HG03066 (cell line): ENCODE measurements at regions not wholly inside any gene's neighbourhood (a gene's known extent, or its start where the extent isn't known, plus 50 kb on each side); places are given as distances from the start of the nearest gene placed in this dataset.
A peak's percentile ranks its signal among the peaks of the same experiment; 100 is the strongest.
"Not testable (repeated sequence)": the region's sequence is repeated elsewhere in the genome, so short reads cannot be mapped to it uniquely, and the experiment has no call there.

ENCODE experiments used
- ATAC-seq: cut with Tn5 transposase; IDR thresholded peaks from one replicate; pipeline ENCODE4 v1.9.1; 2021; ENCODE audit warnings: low read depth; ENCODE audit not compliant: unreplicated experiment

DNA sequence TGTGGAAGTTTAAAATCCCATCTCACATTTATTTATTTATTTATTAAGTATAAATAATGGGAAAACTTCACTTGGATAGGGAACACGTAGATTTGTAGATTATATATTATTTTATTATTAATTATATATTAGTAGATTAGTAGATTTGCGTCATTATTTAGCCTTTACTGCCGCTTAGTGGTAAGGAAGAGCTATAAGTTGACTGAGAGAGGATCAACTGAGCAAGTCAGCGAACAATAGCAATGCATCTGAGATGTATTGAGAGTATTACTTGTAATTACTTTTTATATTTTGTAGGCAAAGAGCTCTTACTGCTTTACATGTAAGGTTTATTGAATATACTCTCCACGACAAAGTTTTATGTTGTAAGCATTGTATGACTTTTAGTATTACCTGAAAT, 244.5 kb upstream of the ANKRD30A start:
- ATAC-seq: no peak

DNA sequence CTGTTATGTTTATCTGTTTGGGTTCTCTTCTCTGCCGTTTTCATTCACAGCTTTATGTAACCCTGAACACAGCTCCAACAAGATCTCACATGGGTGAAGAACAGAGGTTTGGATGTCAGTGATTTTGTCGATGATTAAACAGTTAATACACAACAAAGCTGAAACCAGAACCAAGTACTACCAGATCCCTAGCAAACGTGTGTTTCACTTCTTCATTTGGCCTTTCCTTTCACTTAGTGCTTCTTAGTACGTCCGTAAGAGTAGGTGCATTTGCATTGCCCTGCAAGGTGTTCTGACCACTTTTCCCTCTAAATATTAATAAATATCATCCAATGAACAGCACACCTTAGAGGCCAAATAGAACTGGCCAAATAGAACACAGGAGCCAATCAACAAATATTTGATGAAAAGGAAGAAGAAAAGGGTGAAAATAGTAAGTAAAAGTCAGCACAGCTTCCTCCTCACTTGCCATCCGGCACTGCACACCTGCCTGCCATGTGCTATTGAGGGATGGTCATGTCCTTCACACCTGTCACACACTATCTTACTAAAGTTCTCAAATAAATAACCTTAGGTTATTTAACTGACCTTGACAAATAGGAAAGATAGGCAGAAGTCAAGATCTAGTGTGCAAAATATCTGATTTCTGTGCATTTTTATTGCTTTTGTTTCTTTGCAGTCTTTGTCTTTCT, 252.6 kb upstream of the ANKRD30A start:
- ATAC-seq: peak; percentile 97

DNA sequence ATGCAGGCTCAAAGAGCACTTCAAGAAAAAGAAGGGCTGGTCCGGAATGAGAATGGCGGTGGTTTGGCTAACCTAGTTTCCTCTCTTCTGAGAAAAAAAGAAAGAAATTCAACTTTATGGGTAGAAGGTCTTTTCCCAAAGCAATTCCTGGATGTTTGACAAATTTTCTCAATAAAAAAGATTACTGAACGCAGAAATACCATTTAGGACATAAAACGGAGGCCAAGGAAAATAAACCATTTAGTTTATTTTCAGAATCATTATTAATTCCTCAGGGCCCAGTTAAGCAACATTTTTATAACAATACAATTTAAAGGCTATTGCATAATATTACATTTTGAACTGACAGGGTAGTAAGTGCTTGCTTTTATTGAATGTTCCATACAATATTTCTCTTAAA, 284.6 kb upstream of the ANKRD30A start:
- ATAC-seq: no peak

GRCh38 chr10:36837416-36837815, 288.0 kb upstream of the ANKRD30A start:
- no peak for ATAC-seq

GRCh38 chr10:36819781-36820180, 305.6 kb upstream of the ANKRD30A start:
- no peak for ATAC-seq

GRCh38 chr10:36817898-36818297, 307.5 kb upstream of the ANKRD30A start:
- no peak for ATAC-seq

- no peak for ATAC-seq
These were observed 316.6 kb upstream of the ANKRD30A start for GRCh38 chr10:36808625-36809362.

DNA sequence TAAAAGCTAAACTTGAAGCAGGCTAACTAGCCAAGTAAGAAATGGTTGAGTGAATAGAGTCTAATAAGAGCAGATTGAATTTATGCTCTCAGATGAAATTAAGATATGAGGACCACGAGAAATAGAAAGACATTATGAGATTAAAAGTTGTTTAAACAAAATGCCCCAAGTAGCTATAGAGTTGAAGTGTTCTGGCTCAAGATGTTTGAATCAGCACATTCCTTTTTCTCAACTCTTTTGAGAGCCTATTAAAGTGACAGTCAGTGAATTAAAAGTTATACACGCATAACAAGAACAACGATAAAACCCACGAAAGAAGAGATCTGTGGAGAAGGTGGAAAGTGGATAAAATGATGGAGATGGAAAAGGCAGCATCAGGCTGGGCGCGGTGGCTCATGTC, 322.2 kb upstream of the ANKRD30A start:
- no peak for ATAC-seq

GRCh38 chr10:36802490-36803153, 322.8 kb upstream of the ANKRD30A start:
- ATAC-seq: no peak

DNA sequence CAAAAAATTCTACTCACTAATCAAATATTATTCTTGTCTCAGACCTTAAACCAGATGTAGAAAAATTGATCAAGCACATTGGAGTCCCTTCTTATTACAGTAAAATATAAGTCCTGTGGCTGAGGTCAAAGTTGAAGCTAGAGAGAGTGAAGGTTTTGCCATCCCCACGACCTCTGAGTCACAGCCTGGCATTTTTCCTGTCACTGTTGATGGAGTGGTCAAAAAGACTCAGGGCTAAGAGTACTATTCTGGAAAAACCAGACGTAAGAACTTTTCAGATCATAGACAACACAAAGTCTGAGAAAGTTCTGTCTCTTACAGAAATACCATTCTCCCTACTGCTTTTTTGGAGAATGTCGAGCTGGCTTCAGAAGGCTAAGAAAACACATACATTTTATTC, 323.7 kb upstream of the ANKRD30A start:
- ATAC-seq: no peak

DNA sequence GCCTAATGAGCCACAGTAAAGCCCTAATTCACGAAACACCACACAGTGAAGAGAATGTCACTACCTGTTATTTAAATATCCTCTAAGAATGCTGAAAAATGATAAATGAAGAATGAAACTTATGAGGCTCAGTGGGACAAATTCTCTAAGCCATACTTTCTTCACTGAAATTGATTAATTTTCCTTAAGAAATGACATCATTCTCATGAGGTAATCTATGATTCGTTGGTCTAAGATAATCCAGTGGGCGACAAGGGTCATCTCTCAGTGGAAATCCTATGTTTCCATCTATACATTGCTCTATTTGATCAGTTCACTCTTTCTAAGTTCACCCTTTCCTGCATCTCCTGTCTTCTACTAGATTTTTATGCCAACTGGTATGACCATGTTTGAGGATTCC, 330.4 kb upstream of the ANKRD30A start:
- no peak for ATAC-seq

GRCh38 chr10:36789974-36790373, 335.4 kb upstream of the ANKRD30A start:
- no peak for ATAC-seq

DNA sequence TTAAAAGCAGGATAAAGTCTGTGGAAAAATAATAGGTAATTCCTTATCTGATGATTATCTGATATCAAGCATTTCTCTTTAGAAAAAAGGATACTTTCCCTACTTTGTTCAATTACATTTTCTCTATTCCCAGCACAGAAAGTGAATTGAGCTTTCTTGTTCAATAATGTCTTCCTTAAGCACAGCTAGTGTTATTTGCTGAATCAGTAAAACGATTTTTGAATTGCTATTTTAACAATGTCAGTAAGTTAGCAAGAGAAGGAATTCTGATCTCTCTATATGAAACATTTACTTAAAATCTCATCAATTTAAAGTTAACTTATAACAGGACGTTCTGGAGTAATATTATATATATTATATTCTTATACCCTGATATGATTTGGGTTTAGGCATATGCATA, 337.2 kb upstream of the ANKRD30A start:
- no peak for ATAC-seq

- ATAC-seq: no peak
These were observed 342.0 kb upstream of the ANKRD30A start for GRCh38 chr10:36783400-36783799.

- no peak for ATAC-seq
These were observed 343.8 kb upstream of the ANKRD30A start for GRCh38 chr10:36781570-36781969.

- no peak for ATAC-seq
These were observed 345.2 kb upstream of the ANKRD30A start for GRCh38 chr10:36780158-36780557.

DNA sequence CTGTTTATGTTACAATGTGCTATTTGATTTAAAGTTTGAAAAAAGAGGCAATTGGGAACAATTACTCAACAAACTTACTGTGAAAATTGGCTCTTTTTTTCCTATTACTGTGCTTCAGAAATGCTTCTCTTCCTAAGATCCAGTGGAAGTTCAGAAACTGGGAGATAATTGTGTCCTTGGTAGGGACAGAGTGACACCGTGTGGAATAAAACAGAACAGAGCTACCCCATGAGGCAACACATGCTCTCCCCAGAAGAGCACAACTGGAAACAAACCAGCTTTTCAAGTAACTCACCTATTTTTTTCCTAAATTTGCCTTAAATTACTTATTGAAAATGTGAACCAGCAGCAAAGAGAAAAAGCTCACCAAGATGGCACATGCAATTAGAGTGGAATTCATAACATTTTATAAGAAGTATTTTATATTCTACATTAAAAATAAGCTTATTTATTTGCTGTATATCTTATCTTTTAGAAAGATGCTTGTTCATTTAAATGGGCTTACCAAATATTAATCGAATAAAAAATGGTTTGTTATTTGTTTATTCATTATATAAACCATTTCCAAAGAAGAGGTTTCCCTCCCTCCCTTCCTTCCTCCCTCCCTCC, 346.1 kb upstream of the ANKRD30A start:
- no peak for ATAC-seq

GRCh38 chr10:36778651-36779050, 346.7 kb upstream of the ANKRD30A start:
- no peak for ATAC-seq

DNA sequence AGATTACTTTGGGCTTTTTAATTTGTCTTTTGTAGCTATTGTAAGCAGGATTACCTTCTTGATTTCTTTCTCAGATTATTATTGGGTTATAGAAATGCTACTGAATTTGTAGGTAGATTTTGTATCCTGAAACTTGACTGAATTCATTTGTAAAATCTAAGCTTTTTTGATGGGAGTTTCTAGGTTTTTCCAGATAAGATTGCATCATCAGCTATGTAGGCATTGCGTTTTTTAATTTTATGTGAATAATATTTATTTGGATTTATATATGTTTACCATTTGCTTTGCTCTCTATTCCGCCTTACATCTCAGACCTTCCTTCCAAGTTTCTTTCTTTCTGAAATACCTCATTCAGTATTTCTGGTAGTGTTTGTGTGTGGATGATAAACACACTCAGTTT, 351.7 kb upstream of the ANKRD30A start:
- no peak for ATAC-seq

DNA sequence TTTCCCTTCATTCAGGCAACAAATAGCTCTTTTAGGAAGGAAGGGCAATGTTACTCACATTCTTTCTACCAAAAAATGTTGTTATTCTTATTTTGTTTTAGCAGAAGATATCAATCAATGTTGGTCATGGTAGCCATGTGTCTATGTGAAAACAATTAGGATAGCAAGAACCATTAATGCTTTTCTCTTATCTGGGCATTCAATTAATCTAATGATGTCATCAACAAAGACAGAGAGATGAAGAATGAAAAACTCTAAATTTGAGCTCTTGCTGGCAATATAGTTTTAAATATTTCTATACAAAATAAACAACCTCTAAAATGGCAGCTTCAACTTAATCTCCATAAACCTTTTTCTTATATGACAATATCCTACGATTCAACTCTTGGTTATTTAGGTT, 353.7 kb upstream of the ANKRD30A start:
- no peak for ATAC-seq

DNA sequence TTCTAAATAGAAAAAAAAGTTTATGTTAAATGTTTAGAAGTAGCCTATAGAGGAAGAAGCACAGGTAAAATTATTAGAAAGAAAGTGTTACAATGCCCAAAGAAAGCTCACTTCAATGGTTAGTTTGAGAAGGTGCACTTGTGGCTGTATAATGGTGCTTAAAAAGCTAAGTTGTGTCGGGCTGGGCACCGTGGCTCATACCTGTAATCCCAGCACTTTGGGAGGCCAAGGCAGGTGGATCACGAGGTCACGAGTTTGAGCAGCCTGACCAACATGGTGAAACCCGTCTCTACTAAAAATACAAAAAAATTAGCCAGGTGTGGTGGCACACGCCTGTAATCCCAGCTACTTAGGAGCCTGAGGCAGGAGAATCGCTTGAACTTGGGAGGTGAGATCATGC, 355.7 kb upstream of the ANKRD30A start:
- not testable (repeated sequence) for ATAC-seq
